Adipocyte (in vitro differentiated cells): ENCODE measurements at regions not wholly inside any gene's neighbourhood (a gene's known extent, or its start where the extent isn't known, plus 50 kb on each side); places are given as distances from the start of the nearest gene placed in this dataset.
"Not testable (repeated sequence)": the region's sequence is repeated elsewhere in the genome, so short reads cannot be mapped to it uniquely, and the experiment has no call there.

Experiments
- DNase-seq: peaks from one replicate; pipeline ENCODE4 v3.0.0-alpha.2; 2015; ENCODE audit warnings: low read depth
- H3K27me3 ChIP-seq: replicated peaks from 2 replicates; pipeline ENCODE4 v1.7.0; 2013; ENCODE audit warnings: mild to moderate bottlenecking, low read length, moderate library complexity; ENCODE audit not compliant: control insufficient read depth, insufficient read depth
- H3K36me3 ChIP-seq: 2 replicates; pipeline ENCODE4 v1.7.0; 2013; ENCODE audit warnings: low read length, mild to moderate bottlenecking, moderate library complexity; ENCODE audit not compliant: control insufficient read depth, insufficient read depth, severe bottlenecking
- H3K4me1 ChIP-seq: 2 replicates; pipeline ENCODE4 v1.7.0; 2013; ENCODE audit warnings: mild to moderate bottlenecking, low read length, moderate library complexity; ENCODE audit not compliant: control insufficient read depth, insufficient read depth
- H3K4me3 ChIP-seq: 2 replicates; pipeline ENCODE4 v1.7.0; 2013; ENCODE audit warnings: mild to moderate bottlenecking, low read length, moderate library complexity
- H3K9ac ChIP-seq: 2 replicates; pipeline ENCODE4 v1.7.0; 2013; ENCODE audit warnings: mild to moderate bottlenecking, low read length, moderate library complexity
- H3K9me3 ChIP-seq: 2 replicates; pipeline ENCODE4 v1.7.0; 2013; ENCODE audit warnings: mild to moderate bottlenecking, low read length, moderate library complexity; ENCODE audit not compliant: control insufficient read depth

- H3K4me3 ChIP-seq: no peak overlapping the region
- no peaks in the 10 kb centered on the region for H3K36me3 ChIP-seq
- peaks cover 16% of the 10 kb centered on the region for H3K4me1 ChIP-seq
- peak; percentile 16 for DNase-seq
- H3K9me3 ChIP-seq: no peaks in the 10 kb centered on the region
- H3K27me3 ChIP-seq: no peaks in the 10 kb centered on the region
- H3K9ac ChIP-seq: no peak overlapping the region
These were observed 185.0 kb upstream of the FAM241A start for GRCh38 chr4:111960241-111960667.

GRCh38 chr4:111961026-111961425 is 184.2 kb upstream of the FAM241A start:
- H3K4me1 ChIP-seq: peaks cover 16% of the 10 kb centered on the region
- H3K9ac ChIP-seq, H3K27me3 ChIP-seq, DNase-seq, H3K9me3 ChIP-seq, H3K4me3 ChIP-seq, H3K36me3 ChIP-seq: not testable (repeated sequence)

DNA sequence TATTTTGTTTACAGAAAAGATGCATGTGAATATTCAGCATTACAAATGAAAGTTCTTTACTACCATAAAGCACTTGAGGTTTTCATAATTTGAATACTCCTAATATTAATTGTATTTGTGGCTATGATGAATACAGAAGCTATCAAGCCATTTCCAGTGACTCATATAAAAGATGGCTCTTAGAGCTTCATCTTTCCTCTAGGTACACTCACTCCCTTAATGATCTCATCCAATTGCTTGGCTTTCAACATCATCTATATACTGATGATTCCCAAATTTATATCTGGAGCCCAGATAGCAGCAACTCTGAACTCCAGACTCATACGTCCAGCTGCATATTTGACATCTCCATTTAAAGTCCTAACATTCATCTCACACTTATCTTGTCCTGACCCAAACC is 183.4 kb upstream of the FAM241A start:
- H3K9me3 ChIP-seq: no peaks in the 10 kb centered on the region
- no peaks in the 10 kb centered on the region for H3K27me3 ChIP-seq
- no peak for DNase-seq
- no peaks in the 10 kb centered on the region for H3K36me3 ChIP-seq
- H3K4me1 ChIP-seq: peaks cover 16% of the 10 kb centered on the region
- no peak overlapping the region for H3K4me3 ChIP-seq
- no peak overlapping the region for H3K9ac ChIP-seq

DNA sequence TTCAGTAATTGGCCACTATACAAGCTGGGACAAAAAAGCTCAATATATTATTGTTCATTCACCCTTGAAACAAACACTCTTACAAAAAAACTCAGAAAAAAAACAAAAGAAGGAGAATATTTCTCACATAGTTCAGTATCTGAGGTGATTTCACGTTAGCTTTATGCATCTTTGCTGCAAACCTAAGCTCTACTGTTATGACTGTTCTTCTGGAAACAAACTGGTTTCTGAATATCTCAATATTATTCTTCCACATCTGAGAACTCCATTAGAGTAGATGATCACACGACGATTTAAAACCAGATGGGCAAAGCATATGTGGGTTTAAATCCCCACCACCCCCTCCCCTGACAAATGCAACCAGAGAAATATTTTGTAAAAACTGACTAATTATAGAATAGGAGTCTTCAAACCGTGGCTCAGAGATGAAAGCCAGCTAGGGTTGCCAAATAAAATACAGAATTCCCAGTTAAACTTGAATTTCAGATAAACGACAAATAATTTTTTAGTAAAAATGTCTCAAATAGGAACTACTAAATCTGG is 182.0 kb upstream of the FAM241A start:
- Histone ChIP-seq H3K4me1 (peaks cover 16% of the 10 kb centered on the region), H3K4me3 (no peak overlapping the region), H3K27me3 (no peaks in the 10 kb centered on the region), H3K36me3 (no peaks in the 10 kb centered on the region), H3K9ac (no peak overlapping the region), H3K9me3 (no peaks in the 10 kb centered on the region)
- DNase-seq: no peak

GRCh38 chr4:111977419-111977965 is 167.8 kb upstream of the FAM241A start:
- no peaks in the 10 kb centered on the region for H3K27me3 ChIP-seq
- no peaks in the 10 kb centered on the region for H3K36me3 ChIP-seq
- H3K9me3 ChIP-seq: peaks cover 5% of the 10 kb centered on the region
- H3K9ac ChIP-seq: no peak overlapping the region
- H3K4me1 ChIP-seq: peaks cover 4% of the 10 kb centered on the region
- DNase-seq: no peak
- no peak overlapping the region for H3K4me3 ChIP-seq

DNA sequence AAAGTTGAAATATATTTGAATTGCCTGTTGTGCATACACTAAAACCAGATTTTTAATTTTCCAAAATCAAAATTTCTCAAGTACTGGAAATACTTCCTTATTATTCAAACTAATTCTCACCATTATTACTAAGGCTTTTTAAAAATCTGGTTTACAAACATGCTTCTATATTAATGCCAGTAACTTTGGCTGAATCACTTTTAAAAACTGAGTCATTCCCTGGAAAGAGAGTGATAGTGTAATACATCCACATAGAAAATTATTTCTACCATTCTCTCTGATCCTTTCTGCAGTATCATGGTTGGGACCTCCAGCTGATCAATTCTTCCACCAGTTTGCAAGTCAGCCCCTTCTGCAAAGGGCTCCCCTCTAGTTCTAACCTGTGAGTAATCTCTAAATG is 165.3 kb upstream of the FAM241A start:
- Histone ChIP-seq H3K4me3 (no peak overlapping the region), H3K36me3 (no peaks in the 10 kb centered on the region), H3K27me3 (no peaks in the 10 kb centered on the region), H3K9me3 (peaks cover 5% of the 10 kb centered on the region), H3K4me1 (peaks cover 4% of the 10 kb centered on the region), H3K9ac (no peak overlapping the region)
- no peak for DNase-seq

DNA sequence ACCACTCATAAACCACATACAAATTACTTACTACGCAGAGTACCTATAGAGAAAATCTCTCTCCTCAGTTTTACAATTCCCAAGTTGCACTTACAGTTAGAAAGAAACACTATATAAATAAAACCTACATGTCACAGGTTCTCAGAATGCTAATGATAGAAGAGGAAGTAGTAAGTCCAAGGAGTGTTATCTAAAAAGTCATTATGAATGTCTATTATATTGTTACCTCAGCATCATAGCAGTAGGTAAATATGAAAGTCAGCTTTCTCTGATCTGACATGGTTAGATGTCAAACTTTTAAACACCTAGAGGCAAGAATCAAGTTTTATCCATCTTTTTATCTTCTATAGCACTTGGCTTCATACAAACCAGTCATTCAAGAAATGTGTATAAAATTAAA is 163.2 kb upstream of the FAM241A start:
- H3K27me3 ChIP-seq: no peaks in the 10 kb centered on the region
- H3K4me3 ChIP-seq: no peak overlapping the region
- no peaks in the 10 kb centered on the region for H3K36me3 ChIP-seq
- peaks cover 4% of the 10 kb centered on the region for H3K4me1 ChIP-seq
- H3K9ac ChIP-seq: no peak overlapping the region
- H3K9me3 ChIP-seq: no peaks in the 10 kb centered on the region
- DNase-seq: no peak

- no peaks in the 10 kb centered on the region for H3K9me3 ChIP-seq
- H3K9ac ChIP-seq: no peak overlapping the region
- no peaks in the 10 kb centered on the region for H3K27me3 ChIP-seq
- DNase-seq: no peak
- peaks cover 4% of the 10 kb centered on the region for H3K4me1 ChIP-seq
- no peak overlapping the region for H3K4me3 ChIP-seq
- no peaks in the 10 kb centered on the region for H3K36me3 ChIP-seq
These were observed 161.0 kb upstream of the FAM241A start for GRCh38 chr4:111984169-111984819.

DNA sequence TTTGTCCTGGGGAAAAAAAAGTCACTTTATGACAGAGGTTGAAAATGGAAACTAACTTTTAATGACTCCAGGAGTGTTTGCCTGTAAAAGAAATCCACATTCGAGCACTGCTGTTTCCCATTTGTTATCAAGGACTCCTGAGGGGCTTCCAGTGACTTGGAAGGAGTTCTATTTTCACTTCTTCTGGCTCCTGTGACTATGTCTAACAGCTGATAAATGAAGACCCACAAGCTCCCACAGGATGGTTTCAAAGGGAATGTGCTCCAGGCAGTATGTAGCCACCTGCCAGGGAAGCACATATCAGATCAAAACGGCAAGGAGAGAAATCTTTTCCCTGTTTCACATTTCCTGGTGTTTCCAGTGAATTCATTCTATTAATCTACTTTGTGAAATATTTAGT is 159.8 kb upstream of the FAM241A start:
- DNase-seq: no peak
- Histone ChIP-seq H3K9me3 (no peaks in the 10 kb centered on the region), H3K9ac (no peak overlapping the region)

DNA sequence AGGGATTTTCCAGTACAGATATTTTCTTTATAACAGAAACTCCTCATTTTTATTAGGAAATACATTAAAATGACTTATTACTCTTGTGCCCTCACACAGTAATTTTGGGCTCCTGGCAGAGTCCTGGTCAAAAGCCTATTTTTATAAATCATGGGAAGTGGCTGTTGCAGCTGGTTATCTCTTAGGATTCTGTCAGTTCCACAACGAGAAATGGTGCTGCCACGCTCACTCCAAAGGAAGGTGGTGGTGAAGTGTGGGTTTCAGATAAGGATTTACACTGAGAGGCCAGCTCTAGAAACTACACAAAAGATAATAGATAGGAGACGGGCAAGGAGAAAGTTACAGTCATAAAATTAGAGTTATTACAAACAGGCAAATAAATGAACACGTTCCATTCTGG is 159.2 kb upstream of the FAM241A start:
- Histone ChIP-seq H3K4me3 (no peak overlapping the region), H3K27me3 (no peaks in the 10 kb centered on the region), H3K9ac (no peak overlapping the region), H3K4me1 (no peaks in the 10 kb centered on the region), H3K9me3 (no peaks in the 10 kb centered on the region), H3K36me3 (no peaks in the 10 kb centered on the region)
- DNase-seq: no peak

More for the DNA sequence above, 159.8 kb upstream of the FAM241A start:
- no peaks in the 10 kb centered on the region for H3K36me3 ChIP-seq
- no peaks in the 10 kb centered on the region for H3K4me1 ChIP-seq
- H3K4me3 ChIP-seq: no peak overlapping the region
- no peaks in the 10 kb centered on the region for H3K27me3 ChIP-seq

DNA sequence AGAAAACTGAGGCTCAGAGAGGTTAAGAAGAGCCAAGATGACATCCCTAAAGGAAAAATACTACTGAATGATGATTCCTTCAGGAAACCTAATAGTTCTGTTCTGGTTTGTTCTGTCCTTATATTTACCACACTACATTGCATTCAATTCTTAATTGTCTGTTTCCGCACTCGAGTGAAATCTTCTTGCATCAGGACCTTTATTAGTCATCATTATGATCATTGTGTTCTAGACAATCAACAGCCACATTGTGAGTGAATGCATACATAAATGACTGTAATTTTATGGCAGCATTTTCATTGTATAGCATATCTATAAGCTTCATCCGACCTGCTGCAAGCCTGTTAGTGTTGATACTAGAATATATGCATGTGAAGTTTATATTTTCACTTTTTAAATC is 156.7 kb upstream of the FAM241A start:
- Histone ChIP-seq H3K9ac (no peak overlapping the region), H3K36me3 (no peaks in the 10 kb centered on the region), H3K9me3 (no peaks in the 10 kb centered on the region), H3K4me1 (peaks cover 15% of the 10 kb centered on the region), H3K27me3 (no peaks in the 10 kb centered on the region), H3K4me3 (no peak overlapping the region)
- DNase-seq: no peak

GRCh38 chr4:111989817-111990216 is 155.4 kb upstream of the FAM241A start:
- H3K4me1 ChIP-seq: peaks cover 15% of the 10 kb centered on the region
- H3K4me3 ChIP-seq: no peak overlapping the region
- H3K27me3 ChIP-seq: no peaks in the 10 kb centered on the region
- DNase-seq: no peak
- H3K36me3 ChIP-seq: no peaks in the 10 kb centered on the region
- H3K9ac ChIP-seq: no peak overlapping the region
- H3K9me3 ChIP-seq: no peaks in the 10 kb centered on the region
